HG03460 (cell line): ENCODE measurements at regions not wholly inside any gene's neighbourhood (a gene's known extent, or its start where the extent isn't known, plus 50 kb on each side); places are given as distances from the start of the nearest gene placed in this dataset.
"Not testable (repeated sequence)": the region's sequence is repeated elsewhere in the genome, so short reads cannot be mapped to it uniquely, and the experiment has no call there.

Experiments
- ATAC-seq: cut with Tn5 transposase; IDR thresholded peaks from one replicate; pipeline ENCODE4 v1.9.1; 2021; ENCODE audit not compliant: unreplicated experiment

DNA sequence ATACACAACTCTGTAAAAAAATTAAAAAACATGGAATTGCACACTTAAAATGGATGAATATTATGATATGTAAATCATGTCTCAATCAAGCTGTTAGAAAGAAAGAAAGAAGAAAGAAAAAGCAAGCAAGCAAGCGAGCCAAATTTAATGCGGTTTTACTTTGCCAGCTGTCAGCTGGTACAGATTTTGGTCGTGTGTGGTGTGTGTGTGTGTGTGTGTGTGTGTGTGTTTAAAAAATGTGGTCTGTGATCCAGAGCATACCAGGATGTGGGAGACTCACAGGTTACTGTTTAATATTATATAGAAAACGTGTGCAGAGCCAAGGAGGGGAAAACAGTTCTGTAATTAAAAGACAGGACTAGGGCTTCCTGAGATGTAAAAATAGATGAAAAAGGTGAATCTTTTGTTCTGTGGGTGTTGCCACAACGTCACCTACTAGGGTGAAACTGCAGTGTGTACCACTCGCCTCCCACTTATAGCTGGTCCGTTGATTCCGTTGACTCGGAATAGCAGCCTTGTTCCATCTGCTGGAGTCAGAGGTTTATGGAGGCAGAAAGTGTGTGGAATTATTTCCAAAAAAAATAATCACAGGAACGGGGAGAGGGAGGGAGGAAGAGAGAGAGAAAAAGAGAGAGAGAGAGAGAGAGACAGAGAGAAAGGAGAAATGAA lies 197.7 kb downstream of the BCAS1 start:
- peak; percentile 42 for ATAC-seq

DNA sequence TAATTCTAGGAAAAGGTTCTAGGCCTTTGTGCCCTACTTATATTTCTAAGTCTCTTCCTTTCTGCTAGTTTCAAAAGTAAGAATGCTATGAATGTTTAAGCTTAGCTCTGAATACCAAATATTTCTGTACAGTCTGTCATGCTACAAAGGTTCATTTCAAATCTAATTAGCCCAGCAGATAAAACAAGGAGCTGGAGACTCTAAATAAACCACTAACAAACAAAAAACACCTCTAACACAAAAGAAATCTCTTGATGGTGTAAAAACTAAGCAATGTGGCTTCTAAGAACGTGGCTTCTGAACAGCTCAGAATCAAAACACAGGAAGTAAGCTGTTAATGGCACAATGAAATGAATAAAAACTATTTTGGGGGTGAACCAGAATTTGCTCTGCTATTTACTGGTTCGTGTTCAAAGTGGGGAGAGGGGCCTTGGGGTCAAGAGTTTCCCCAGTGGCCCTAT lies 198.3 kb downstream of the BCAS1 start:
- no peak for ATAC-seq

DNA sequence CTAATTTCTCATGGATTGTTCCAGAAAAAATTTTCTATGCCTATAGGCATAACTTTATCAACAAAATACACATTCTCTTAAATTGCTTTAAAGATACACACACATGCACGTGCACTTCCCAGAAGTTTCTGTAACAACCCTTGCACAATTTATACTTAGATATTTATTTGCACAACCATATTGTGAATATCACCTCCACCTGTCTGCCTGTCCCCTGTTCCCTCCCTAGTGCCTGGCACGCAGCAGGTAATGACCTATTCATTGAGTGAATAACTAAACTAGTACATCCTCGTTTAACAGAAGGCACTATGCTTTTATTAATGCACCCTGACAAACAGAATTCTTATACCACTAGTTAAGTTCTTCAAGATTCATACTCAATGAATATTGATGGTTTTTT lies 198.9 kb downstream of the BCAS1 start:
- ATAC-seq, result no peak

DNA sequence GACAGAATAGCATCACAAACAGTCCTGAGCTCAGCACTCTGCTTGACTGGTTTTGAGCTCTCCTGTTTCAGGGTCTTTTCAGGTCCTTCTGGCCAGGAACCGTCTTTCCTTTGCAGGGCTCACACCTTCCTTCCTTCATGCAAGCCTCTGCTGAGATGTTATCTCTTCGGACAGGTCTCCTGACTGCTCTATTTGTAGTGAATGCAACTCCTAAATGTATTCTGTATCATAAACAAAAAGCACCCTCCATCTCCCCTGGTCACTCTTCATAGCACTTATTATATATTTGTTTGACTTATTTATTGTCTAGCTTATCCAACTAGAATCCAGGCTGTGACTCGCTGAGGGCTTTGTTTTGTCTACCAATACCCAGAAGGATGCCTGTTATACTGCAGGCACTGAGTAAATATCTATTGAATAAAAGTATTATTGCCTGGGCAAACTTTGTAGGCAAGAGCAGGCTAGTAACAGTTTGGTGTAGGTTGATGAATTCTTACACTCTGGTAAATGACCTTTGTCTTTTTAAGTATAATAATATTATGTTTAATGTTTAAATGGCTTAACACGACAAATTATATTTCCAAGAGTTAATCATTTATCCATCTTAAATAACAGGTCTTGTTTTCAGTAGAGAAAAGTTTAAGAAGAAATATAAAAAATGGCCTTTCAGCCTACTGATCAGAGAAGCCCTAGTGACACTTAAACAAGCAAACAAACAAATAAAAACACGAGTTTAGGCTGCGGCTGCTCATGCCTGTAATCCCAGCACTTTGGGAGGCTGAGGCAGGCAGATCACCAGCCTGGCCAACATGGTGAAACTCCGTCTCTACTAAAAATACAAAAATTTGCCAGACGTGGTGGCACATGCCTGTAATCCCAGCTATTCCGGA lies 199.7 kb downstream of the BCAS1 start:
- no peak for ATAC-seq

DNA sequence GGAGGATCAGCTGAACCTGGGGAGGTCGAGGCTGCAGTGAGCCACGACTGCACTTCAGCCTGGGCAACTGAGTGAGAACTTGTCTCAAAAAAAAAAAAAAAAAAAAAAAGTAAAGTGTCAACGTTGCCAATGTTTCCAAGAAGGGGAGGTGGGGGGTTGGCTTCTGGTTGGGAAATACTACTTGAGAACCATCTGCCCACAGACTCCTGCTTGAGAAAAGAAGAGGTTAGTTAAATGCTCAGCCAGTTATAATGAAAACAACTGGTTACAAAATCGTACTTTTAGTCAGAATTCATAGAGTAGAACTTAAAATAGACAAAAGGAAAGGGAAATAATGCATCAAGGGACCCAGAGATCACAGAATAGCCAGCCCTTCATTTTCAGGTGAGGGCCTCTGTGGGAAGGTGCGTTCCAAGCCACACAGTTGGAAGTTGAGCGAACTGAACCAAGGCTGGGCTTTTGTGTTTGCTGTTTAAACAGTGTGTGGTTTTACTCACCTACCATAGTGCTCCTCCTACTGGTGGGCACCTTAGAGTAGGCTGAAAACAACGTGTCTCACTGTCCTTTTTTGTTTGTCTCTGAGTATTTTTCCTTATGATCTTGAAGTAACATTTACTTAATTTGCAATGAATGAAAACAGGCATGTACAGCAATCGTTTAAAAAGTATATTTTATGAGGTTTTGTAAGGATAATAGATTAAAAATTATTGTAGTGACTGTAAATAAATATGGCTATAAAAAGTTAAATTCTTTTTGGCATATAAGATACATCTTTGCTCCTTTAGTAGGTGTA lies 200.7 kb downstream of the BCAS1 start:
- peak; percentile 54 for ATAC-seq

DNA sequence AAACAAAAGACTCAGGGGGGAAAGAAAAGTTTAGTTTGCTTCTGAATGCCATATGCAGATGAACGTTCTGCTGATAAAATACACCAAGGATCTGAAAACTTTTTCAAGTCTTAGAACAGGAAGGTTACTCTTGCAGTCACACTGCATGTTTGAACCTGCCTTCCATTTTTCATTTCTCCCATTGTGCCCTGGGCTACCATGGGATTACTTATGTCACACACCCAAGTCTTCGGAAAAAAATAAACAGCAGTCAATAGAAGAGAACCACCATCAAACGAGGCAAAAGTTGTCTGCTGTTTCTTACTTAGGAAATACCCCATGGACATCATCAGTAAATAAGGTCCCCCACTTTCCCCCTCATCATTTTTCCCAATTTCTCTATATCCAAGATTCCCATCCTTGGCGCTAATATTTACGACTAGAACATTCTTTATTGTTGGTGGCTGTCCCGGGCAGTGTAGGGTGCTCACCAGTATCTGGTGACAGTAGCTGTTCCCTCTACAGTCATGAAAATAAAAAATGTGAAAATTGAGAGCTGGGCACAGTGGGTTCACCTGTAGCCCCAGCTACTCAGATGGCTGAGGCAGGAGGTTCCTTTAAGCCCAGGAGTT lies 202.5 kb downstream of the BCAS1 start:
- ATAC-seq, result no peak

DNA sequence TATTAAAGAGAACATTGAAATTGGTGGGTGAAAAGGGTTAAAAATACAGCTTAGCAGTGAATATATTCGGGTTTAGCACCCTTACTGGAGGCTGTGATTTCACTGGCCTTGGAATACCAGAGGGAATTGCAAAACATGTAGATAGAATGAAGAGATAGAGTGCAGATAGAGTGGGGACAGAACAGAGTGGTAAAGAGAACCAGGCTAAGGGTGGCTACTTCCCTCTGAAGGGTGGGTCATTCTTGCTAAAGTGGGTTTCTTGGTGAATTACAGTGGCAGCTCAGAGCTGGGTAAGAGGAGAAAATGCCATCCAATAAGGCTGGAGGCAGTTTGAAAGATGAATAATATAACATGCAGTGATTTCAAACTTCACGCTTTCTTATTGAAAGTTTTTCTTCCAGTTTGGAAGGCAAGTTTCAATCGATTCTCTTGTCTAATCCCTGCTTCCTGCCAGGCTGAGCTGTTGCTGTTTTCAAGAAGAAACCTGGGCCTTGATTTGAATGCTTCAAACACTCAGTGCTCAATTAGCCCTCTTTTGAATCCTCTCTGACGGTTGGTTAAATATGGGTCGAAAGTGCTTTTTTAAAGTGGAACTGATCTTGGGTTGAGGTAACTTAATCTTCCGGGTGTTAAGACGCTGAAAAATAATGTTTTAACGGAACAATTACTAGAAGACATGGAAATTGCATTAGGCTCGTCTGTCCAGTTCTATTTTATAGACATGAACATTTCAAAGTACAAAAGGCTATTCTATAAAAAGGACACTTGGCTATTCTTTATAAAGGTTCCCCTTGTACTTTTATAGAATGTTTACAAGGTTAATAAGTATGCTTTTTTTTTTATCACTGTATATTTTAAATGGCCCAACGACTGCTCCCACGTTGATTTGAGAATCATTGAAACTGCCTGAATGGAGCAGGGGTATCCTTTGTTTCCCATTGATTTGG lies 203.3 kb downstream of the BCAS1 start:
- ATAC-seq, result no peak

DNA sequence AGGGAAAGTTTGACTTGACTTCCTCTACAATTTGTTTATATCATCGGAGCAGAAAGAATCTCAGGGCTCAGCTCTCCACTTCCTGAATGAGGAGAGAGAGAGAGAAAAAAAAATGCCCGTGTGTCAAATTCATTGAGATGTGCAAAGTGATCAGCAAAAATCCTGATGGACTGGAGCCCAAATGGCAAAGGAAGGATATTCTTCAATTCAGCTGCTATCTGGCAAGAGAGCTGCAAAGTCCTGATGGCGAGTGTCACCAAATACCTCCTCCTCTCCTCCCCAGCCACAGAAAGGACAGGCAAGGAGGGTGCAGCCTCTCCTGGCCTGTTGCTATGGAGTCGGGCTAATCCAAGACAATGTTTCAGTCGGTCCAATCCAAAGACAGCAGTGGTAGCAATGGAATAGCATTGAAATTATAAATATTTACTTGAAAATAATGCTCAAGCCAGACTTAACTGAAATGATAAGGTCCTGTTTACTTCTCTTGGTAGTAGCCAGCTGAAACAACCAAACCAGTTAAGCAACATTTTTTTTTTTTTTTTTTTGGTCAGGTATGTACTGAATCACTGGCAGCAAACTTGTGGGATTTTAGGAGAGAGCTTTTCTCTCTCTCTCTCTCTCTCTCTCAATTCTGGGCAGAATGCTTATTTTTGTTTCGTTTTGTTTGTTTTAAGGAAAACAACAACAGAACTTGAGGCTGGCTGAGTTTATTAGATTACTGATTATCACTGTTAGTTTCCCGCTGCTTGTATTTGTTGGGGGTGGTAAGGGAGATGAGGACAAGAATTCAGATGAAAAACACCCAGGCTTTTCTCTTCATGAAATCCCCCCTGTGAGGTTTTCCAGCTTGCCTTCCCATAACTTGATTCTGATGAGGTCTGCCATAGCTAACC lies 204.2 kb downstream of the BCAS1 start:
- no peak for ATAC-seq

DNA sequence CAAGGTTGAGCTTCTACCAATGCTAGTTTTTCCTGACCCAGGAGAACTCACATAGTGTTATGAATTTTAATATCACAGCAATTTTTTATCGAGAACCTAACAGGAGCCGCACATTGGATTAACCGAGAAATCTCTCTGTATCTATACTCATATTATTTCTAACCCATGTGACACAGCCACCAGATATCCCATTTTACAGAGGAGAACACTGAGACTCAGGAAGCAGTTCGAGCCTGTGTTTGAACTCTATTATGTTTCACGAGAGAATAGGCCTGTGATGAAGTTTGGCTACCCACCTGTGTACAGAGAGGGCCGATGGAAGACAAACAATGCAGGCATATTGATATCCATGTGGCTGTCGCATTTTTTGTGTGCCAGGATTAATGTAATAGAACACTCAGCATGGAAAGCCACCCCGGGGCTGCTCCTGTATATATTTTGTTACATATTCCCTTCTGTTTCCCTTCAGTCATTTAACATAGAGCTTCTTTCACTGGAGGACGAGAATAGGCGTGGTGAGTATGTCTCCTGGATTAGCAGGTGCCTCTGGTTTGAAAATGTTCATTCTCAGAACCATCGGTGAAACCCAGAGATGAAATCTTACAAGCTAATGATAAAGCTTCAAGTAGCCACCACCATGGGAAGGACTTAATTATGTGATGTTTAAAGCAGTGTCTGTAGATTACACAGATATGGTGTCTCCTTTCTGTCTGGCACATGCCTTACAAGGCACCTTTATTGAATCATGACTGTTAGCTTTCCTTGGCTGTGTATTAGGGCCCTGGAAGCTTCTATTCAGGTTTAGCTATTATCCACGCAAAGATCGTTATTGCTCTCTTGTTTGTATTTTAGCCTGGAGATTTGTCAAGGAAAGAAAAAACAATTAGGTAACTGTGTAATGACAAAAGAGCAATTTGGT lies 205.4 kb downstream of the BCAS1 start:
- ATAC-seq, result not testable (repeated sequence)

DNA sequence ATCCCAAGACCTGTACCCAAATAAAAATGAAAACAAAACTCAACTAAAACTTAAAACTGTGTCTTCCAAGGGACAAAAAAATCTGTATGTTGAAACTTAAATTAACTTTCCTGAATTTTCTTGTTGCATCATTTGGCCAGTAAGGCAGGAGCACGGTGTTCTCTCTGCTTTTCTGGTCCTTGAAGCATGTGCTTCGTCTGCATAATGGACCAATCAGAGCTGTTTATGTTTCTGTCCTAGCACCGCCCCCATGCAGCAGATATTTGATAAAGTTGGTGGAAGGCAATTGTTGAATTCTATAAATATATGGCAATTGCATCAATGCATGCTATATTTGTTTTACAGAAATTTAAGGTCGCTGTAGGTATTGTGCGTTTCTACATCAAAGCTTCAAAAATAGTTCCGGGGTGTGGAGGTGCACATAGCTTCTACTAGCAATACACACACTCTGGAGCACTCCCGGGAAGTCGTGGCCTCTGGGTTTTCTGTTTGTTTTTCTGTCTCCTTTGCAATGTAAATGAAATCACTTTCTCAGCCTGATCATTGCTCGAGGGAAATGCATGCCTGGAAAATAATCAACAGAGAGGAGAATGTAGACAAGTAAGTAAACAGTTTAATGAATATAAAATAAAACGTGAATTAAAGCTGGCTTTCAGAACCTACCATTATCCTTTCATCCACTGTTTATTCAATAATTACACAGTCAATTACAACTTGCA lies 206.3 kb downstream of the BCAS1 start:
- ATAC-seq, result not testable (repeated sequence)

DNA sequence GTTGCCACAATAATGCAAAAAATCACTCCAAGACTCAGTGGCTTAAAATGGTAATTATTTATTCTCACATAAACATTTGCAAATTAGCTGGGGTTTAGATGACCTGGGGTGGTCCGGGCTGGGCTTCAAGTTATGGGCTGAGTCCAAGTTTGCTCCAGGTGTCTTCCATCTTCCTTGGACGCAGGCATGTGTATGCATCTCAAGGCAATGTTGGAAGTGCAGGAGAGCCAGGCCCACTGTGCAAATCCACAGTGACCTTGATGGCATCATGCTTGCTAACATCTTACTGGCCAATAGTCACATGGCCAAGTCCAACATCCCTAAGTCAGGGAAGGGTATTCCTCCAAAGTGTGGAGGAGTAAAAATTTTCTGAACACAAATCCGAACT lies 206.9 kb downstream of the BCAS1 start:
- not testable (repeated sequence) for ATAC-seq

DNA sequence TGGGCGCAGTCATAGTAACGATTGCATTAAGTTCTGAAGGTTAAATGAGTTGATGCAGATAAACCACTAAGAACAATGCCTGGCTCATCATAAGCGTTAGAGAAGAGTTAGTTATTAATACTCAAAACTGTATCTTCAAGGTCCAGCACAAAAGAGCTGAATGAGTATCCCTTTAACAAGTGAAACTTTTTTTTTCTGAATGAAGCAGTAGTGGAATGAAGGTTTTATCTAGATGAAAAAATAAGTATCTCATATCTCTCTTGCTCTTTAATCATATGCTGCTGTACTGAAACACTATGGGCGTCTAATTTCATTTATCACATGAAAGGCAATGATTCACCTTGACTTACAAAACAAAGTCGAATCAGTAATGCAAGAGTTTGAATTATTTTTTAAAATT lies 207.4 kb downstream of the BCAS1 start:
- not testable (repeated sequence) for ATAC-seq

DNA sequence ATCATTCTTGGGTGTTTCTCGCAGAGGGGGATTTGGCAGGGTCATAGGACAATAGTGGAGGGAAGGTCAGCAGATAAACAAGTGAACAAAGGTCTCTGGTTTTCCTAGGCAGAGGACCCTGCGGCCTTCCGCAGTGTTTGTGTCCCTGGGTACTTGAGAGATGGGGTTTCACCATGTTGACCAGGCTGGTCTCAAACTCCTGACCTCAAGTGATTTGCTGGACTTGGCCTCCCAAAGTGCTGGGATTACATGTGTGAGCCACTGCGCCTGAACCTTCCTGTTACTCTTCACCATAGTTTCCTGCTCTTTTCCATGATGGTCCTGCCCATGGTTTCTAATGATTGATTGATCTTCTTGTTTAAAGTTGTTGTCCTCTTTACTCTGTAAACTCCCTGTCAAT lies 207.9 kb downstream of the BCAS1 start:
- ATAC-seq, result not testable (repeated sequence)

DNA sequence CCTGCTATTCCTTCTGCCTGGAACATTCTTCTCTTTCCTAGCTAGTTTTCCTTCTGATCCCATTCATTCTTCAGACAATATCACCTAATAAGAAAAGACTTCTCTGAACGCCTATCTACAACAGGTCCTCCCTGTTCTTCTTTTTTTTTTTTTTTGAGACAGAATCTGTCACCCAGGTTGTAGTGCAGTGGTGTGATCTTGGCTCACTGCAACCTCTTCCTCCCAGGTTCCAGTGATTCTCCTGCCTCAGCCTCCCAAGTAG lies 208.3 kb downstream of the BCAS1 start:
- ATAC-seq, result not testable (repeated sequence)

DNA sequence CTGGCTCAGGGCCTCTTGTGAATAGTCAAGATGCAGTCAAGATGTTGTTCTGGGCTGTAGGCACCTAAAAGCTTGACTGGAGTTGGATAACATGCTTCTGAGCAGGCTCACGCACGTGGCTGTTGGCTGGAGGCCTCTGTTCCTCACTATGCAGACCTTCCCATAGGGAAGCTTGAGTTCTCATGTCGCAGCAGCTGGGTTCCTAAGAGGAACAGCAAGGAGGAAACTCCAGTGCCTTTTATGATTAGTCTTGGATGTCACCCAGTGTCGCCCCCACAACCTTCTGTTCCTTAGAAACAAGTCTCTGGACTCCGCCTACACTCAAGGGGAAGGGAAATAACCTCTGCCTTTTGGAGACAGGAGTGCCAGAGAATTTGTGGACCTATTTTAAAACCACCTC lies 210.7 kb downstream of the BCAS1 start:
- no peak for ATAC-seq

DNA sequence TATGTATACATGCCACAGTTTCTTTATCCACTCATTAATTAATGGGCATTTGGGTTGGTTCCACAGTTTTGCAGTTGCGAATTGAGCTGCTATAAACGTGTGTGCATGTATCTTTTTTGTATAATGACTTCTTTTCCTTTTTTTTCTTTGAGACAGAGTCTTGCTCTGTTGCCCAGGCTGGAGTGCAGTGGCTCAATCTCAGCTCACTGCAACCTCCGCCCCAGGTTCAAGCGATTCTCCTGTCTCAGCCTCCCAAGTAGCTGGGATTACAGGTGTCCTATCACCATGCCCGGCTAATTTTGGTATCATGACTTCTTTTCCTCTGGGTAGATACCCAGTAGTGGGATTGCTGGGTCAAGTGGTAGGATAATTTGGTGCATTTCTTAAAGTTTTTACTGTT lies 211.4 kb downstream of the BCAS1 start:
- not testable (repeated sequence) for ATAC-seq

DNA sequence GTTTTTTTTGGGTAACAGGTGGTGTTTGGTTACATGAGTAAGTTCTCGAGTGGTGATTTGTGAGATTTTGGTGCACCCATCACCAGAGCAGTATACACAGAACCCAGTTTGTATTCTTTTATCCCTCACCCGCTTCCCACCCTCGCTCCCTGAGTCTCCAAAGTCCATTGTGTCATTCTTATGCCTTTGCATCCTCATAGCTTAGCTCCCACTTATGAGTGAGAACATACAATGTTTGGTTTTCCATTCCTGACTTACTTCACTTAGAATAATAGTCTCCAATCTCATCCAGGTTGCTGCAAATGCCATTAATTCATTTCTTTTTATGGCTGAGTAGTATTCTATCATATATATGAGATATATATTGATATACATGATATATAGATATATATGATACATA lies 211.9 kb downstream of the BCAS1 start:
- ATAC-seq, result not testable (repeated sequence)
